HFF-Myc (cell line): ENCODE measurements at regions not wholly inside any gene's neighbourhood (a gene's known extent, or its start where the extent isn't known, plus 50 kb on each side); places are given as distances from the start of the nearest gene placed in this dataset.

Source experiments
- DNase-seq: peaks from one replicate; pipeline ENCODE4 v3.0.0-alpha.2; 2011; ENCODE audit warnings: low read depth; ENCODE audit errors: extremely low read depth
- H3K4me3 ChIP-seq: replicated peaks from 2 replicates; pipeline ENCODE4 v1.5.1; 2011; ENCODE audit warnings: low read depth, mild to moderate bottlenecking, control low read depth, low read length
- CTCF ChIP-seq: IDR thresholded peaks from 2 replicates; pipeline ENCODE4 v1.5.1; 2012; ENCODE audit warnings: mild to moderate bottlenecking, low read depth, low read length, control low read depth; ENCODE audit errors: missing control alignments

- no peak for TF ChIP-seq CTCF
- DNase-seq, result no peak
- no peak overlapping the region for H3K4me3 ChIP-seq
Observed at GRCh38 chr1:199223936-199224335, 585.1 kb downstream of the PTPRC start.

GRCh38 chr1:199226163-199226562, 587.3 kb downstream of the PTPRC start:
- DNase-seq, result peak; percentile 4
- H3K4me3 ChIP-seq, result no peak overlapping the region

GRCh38 chr1:199242147-199242546, 603.3 kb downstream of the PTPRC start:
- TF ChIP-seq CTCF, result no peak
- H3K4me3 ChIP-seq, result no peak overlapping the region
- no peak for DNase-seq

More at GRCh38 chr1:199226163-199226562, 587.3 kb downstream of the PTPRC start:
- TF ChIP-seq CTCF, result no peak

GRCh38 chr1:199242601-199243000, 603.8 kb downstream of the PTPRC start:
- TF ChIP-seq CTCF, result no peak
- H3K4me3 ChIP-seq, result no peak overlapping the region
- DNase-seq, result no peak

GRCh38 chr1:199243423-199244061, 604.7 kb downstream of the PTPRC start:
- DNase-seq, result peak; percentile 26
- no peak overlapping the region for H3K4me3 ChIP-seq
- TF ChIP-seq CTCF, result peak; percentile 75

GRCh38 chr1:199245946-199246345, 607.1 kb downstream of the PTPRC start:
- no peak for TF ChIP-seq CTCF

GRCh38 chr1:199246716-199247115, 607.9 kb downstream of the PTPRC start:
- no peak for TF ChIP-seq CTCF
- DNase-seq, result no peak
- H3K4me3 ChIP-seq, result no peak overlapping the region

More at GRCh38 chr1:199245946-199246345, 607.1 kb downstream of the PTPRC start:
- no peak overlapping the region for H3K4me3 ChIP-seq
- no peak for DNase-seq
